ENCODE measurements at regions not wholly inside any gene's neighbourhood (a gene's known extent, or its start where the extent isn't known, plus 50 kb on each side); places are given as distances from the start of the nearest gene placed in this dataset.

- Histone ChIP-seq H3K23ac (ENCODE audit: insufficient read length) (no peak overlapping the region), H3K18ac (ENCODE audit: extremely low read depth, low read length) (no peak overlapping the region), H2AK5ac (ENCODE audit: low read depth, low read length) (no peak overlapping the region), H3K79me1 (ENCODE audit: low read depth, low read length) (no peaks in the 10 kb centered on the region), H4K20me1 (replicated peaks in 1 of 2; ENCODE audit: control insufficient read depth in 1 of 2, insufficient read depth in 2 of 2, low read length in 2 of 2) (no peaks in the 10 kb centered on the region), H3K4ac (replicated peaks; ENCODE audit: insufficient read length, low read depth, low read length) (peak overlapping the region; percentile 41), H3K27me3 (replicated peaks in 1 of 4; ENCODE audit: control insufficient read depth in 3 of 4, extremely low read depth in 1 of 4, insufficient read depth in 3 of 4, low read length in 3 of 4) (no peaks in the 10 kb centered on the region), H2BK120ac (replicated peaks; ENCODE audit: low read depth, low read length) (no peak overlapping the region), H2BK20ac (ENCODE audit: low read length) (no peak overlapping the region), H3K27ac (ENCODE audit: low read depth, low read length) (no peak overlapping the region), H3K36me3 (ENCODE audit: control insufficient read depth in 2 of 4, insufficient read depth in 4 of 4, low read length in 3 of 4) (no peaks in the 10 kb centered on the region), H4K8ac (ENCODE audit: extremely low read depth, insufficient read depth, low read length) (no peak overlapping the region; the same call in 1 of the 2 replicates), H2BK12ac (ENCODE audit: low read depth, low read length) (no peak overlapping the region), H3K23me2 (ENCODE audit: low read depth, low read length) (no peaks in the 10 kb centered on the region), H3K56ac (replicated peaks; ENCODE audit: insufficient read length, low read depth, low read length) (no peak overlapping the region), H3K4me3 (ENCODE audit: extremely low read depth in 1 of 4, insufficient read depth in 2 of 4, low read depth in 3 of 4, low read length in 4 of 4) (no peak overlapping the region), H2AFZ (ENCODE audit: low read length) (no peak overlapping the region), H3K14ac (ENCODE audit: insufficient read length) (no peak overlapping the region), H3K9ac (replicated peaks in 1 of 4; ENCODE audit: extremely low read depth in 1 of 4, low read depth in 3 of 4, low read length in 3 of 4) (no peak overlapping the region), H3K4me1 (replicated peaks in 1 of 4; ENCODE audit: control insufficient read depth in 3 of 4, insufficient read depth in 4 of 4, low read length in 3 of 4) (peaks cover 0 to 10% (median 5%) of the 10 kb centered on the region in 4 experiments; a peak in 5 of 7 replicates), H4K91ac (replicated peaks; ENCODE audit: insufficient read length, low read length) (no peak overlapping the region), H3K4me2 (ENCODE audit: insufficient read depth in 1 of 2, low read depth in 2 of 2, low read length in 2 of 2) (no peak overlapping the region), H3K79me2 (ENCODE audit: control insufficient read depth in 1 of 2, insufficient read depth in 2 of 2, low read length in 2 of 2) (no peaks in the 10 kb centered on the region), H4K5ac (ENCODE audit: insufficient read length, low read depth, low read length) (no peak overlapping the region), H3K9me3 (ENCODE audit: insufficient read depth in 2 of 2, low read depth in 1 of 2, low read length in 1 of 2) (no peaks in the 10 kb centered on the region), H2BK15ac (ENCODE audit: low read length) (no peak overlapping the region; the same call in 1 of the 2 replicates), H2BK5ac (ENCODE audit: low read depth, low read length) (no peak overlapping the region)
- TF ChIP-seq ZNF274 (IDR thresholded peaks at IDR 0.05; ENCODE audit: borderline replicate concordance, extremely low read depth, low read length) (no peak), YY1 (IDR thresholded peaks at IDR 0.05; ENCODE audit: low read depth, low read length) (no peak), SP1 (IDR thresholded peaks at IDR 0.05; ENCODE audit: low read depth, low read length) (no peak), ASH2L (IDR thresholded peaks at IDR 0.05; ENCODE audit: low read length) (no peak), CBX5 (IDR thresholded peaks at IDR 0.05; ENCODE audit: low read depth, low read length) (no peak), POU5F1 (IDR thresholded peaks at IDR 0.05; ENCODE audit: low read depth, low read length) (no peak), SUZ12 (IDR thresholded peaks at IDR 0.05; ENCODE audit: low read length) (no peak)
- WGBS, 2 experiments (ENCODE audit: extremely low coverage in 1 of 2, insufficient coverage in 1 of 2, insufficient read length in 1 of 2, insufficient replicate concordance in 2 of 2, low coverage in 1 of 2, low lambda C conversion rate in 2 of 2, missing lambda C conversion rate in 1 of 2), result 73% methylated on average over 7 of the region's 7 CpGs; no CpG with 5 or more reads in 1 of the 2 experiments
- DNase-seq (ENCODE audit: low read depth in 1 of 2, low spot score in 2 of 2), result no peak
- FAIRE-seq, result no peak
- CTCF ChIA-PET (ENCODE audit: partially characterized antibody), result no interaction called here
- POLR2A ChIA-PET (ENCODE audit: partially characterized antibody), result no interaction called here
These were observed 201.2 kb upstream of the SFSWAP start for GRCh38 chr12:131509701-131510100.

Measured in H1 (cell line).